NCI-H2107 (cell line): ENCODE measurements at regions not wholly inside any gene's neighbourhood (a gene's known extent, or its start where the extent isn't known, plus 50 kb on each side); places are given as distances from the start of the nearest gene placed in this dataset.

ENCODE experiments used
- DNase-seq: peaks from one replicate; lab custom pipeline; 2025; lab: John Stamatoyannopoulos, UW

DNA sequence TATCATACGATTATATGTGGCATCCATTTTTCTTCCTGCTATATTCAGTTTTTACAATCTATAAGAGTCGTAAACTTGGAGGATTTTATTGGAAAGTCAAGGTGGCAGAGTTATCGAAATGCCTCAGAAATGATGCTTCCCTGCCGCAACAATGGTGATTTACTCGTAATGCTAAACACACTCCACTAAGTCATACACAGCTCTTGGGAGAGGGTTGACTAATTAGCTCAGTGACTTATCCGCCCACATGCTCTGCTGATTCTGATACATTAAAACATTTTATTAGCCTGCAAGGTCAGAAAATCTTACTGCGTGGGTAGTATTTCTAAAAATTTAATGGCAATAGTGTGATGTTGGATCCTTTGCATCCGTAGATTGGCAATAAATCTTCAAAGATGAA is 420.1 kb downstream of the ARAP2 start:
- DNase-seq: no peak

DNA sequence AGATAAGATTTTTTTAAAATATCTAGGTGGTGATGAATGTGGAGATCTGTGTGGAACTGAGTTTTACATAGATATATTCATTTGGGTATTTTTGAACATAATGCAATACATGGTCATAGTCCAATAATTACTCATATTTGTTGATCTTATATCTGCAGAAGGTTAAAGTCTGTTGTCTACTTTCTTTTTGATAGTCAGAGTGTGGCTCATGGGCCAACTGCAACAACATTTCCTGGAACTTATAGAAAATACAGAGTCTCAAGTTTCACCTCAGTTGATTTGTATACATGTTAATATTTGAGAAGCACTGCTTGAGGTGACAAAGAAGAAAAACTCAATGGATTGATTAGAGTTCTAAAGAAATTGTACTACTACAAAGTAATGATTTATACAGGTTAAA is 408.4 kb downstream of the ARAP2 start:
- DNase-seq: no peak

GRCh38 chr4:35836596-35836995 is 407.7 kb downstream of the ARAP2 start:
- no peak for DNase-seq

DNA sequence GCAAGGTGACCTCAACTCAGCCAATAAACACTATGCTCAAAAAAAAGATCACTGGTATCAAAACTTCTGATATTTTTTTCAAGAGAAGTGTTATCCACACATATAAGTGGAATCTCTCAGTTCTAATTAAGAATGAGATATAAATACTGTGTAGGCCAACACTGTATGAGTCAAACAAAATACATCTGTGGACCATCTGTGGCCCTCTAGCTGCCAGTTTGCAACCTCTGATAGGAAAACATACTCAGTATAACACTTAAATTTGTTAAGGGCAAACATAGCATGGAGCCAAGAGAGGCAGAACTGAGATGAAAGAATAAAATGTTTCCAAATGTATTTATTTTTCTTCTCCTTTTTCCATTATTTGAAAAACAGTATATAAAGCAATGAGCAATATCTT is 377.3 kb downstream of the ARAP2 start:
- DNase-seq: no peak

DNA sequence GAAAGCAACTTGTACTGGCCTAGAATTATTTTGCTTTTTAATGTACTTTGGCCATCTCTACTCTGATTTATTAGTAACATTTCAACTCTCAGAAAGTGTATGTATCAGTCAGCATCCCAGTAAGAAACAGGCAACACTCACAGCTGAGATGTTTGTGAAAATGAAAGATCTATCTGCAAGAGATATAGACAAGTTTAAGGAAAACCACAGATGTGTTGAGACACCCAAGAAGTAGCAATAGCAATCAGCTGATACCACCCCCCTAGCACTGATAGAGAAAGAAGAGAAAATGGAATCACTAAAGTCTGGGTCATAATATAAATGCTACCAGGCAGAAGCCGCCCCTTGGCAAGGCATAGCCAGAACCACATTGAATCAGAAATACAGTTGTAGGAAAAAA is 372.0 kb downstream of the ARAP2 start:
- no peak for DNase-seq

- DNase-seq: no peak
Observed at GRCh38 chr4:35879479-35879878, 364.8 kb downstream of the ARAP2 start.

GRCh38 chr4:35883108-35883507 is 361.2 kb downstream of the ARAP2 start:
- no peak for DNase-seq

- DNase-seq: no peak
Observed at GRCh38 chr4:35884714-35885480, 359.4 kb downstream of the ARAP2 start.

GRCh38 chr4:35897808-35898207 is 346.5 kb downstream of the ARAP2 start:
- no peak for DNase-seq

DNA sequence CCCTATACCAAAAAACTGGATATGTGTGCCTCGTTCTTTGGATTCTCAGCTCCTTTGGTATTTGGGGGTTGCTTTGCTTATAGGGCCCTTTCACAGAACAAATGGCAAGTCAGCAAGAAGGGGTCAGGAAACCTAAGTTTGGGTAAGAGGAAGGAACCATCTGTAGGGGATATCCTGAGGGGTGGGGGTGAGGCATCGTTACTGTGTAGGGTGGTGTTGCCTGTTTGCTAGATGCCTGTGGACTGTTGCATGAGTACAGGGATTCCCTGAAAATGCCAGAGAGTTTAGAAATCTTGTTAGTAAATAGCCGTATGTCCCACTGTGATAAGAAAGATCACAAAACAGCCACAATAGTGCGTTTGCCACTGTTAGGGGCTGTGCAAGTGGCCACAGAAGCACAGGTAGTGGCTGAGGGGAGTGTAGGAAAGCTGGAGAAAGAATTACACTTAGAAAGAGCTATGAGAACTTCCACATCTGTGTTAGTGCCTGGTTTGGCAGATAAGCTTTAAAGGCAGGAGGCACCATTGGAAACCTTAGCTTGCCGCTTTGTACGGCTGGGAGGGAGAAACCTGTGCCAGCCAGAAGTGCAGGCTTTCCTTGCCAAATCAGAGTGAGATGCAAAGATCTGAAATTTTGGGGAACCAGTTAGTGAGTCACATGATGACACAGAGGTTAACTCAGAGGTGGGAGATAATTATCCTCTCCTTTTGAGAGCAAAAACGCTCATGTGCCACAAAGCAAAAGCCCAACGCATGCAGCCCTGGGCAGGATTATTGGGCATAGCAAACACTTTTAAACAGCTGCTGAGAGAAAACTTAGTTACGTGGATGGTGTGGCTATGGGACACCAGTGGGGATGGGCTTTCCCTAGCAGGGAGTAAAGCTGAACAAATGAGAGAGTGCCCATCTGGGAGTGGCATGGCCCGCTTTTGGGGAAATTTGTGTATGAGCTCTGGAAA is 343.7 kb downstream of the ARAP2 start:
- no peak for DNase-seq

GRCh38 chr4:35912174-35912573 is 332.1 kb downstream of the ARAP2 start:
- no peak for DNase-seq

DNA sequence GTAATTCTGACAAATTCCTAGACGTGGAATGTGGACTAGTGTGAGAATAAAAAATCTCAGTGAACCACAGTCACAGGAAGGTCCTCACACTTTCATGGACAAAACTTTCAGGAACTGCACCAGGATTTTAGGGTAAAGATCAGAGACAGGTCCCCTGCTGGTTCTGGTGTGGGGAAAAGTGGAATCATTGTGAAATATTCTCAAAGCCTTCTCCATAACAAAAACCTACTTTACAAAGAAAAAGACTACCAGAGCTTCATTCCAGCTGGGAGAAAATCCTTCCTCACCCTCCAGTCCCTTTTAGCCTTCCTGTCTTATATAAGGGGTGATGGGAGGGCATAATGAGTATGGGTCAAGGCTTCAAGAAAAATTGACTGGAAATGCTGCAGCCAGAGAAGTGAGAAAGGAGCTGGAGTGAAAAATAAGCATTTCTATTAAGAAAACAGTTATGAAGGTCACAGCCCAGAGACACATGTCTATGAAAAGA is 325.8 kb downstream of the ARAP2 start:
- DNase-seq: no peak

GRCh38 chr4:35925806-35926205 is 318.5 kb downstream of the ARAP2 start:
- no peak for DNase-seq

DNA sequence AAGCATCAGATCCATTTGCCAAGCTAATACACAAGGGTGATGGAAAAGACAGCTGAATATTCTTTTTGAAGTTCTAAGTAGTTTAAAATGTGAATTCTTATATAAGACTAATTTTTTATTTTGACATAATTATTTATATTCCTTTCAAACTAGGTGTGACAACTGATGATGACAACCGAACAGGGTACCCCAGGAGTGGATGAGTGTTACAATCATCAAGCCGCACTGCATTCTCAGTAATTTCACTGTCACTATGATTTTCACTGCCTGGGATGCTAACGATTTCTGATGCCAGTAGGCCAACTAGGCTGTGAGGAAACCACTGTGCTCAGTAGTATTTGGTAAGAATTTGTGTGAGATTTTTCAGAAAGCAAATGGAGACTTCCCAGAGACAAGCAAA is 317.5 kb downstream of the ARAP2 start:
- DNase-seq: no peak

GRCh38 chr4:35933901-35934300 is 310.4 kb downstream of the ARAP2 start:
- DNase-seq: no peak

DNA sequence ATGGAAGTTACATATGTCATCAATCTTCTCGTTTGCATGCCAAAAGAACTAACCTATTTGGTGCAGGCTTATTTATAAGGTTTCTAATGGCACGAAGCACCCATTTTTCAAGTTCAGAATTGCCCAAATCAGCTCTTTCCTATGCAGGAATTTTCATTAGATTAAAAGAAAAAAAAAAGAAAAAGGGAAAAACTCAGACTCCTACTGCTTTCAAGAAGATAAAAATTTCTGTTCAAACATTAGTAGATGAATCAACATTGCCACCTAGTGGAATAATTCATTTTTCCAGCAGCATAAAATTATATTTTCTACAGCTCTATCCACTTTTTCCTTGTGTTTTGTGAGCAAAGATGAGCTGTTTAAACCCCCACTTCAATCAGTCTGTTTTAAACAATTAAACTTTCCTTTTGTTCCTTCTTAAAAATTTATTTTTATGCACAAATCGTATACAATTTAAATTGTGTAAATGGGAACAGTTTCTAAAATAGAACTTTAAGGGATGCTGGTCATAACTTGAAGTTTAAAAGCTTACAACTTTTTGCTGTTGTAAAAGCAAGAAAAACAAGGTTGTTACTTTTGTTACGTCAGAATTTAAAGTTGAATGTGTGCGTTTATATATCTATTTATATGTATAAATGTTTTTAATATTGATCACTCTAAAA is 309.9 kb downstream of the ARAP2 start:
- DNase-seq: no peak

DNA sequence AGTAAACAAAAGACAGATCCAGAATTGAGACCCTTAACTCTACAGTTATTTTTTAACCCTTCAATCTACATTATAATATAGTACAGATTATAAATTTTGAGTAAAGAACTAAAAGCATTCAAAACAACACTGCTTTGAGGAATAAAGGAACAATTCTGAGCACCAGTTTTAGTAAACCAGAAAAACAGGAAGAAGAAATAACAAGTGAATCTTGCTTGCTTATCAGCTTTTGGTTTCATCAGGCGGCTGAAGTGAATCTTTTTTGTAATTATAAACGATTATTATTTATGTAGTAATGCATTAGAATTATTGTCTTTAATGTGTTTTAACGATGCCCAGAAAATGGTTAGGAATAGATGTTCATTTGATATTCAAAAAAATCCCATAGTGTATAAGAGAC is 305.4 kb downstream of the ARAP2 start:
- no peak for DNase-seq

- DNase-seq: no peak
Observed at GRCh38 chr4:35939751-35940150, 304.6 kb downstream of the ARAP2 start.

DNA sequence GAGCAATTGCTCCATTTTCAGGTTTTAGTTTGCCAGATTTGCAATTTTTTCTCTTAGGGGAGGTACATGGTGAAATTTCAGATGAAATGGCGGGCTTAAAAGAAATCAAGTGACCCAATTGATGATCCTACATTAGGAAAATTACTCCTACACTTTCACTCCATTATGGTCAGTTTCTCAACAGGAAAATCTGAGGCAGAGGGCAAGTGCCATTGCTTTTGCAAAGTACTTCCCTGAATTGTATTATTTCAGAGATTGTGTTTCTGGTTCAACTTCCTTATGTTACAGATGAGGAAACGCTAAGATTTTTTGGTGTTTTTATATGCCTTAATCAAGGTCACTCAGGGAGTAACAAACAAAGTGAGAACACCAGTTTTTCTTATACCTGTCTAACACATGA is 302.2 kb downstream of the ARAP2 start:
- no peak for DNase-seq

DNA sequence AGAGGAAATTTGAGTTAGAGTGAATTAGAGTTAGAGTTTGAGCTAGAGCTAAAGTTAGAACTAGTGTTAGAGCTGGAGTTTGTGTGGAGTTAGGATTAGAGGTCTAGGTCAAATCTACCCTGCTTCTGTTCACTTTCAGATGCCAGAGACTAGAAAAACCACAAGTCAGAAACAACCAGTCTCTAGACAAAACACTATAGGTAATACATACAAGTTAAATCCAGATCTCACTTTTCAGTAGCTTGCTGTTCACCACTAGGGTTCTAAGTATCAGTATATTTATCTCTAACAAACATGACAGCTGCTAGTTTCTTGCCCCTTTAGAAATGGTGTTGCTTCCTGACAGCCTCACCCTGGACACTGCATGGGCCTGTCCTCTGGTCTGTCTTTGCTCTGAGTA is 300.7 kb downstream of the ARAP2 start:
- DNase-seq: no peak

- DNase-seq: no peak
Observed at GRCh38 chr4:35948171-35948570, 296.1 kb downstream of the ARAP2 start.

- DNase-seq: no peak
Observed at GRCh38 chr4:35950442-35950841, 293.9 kb downstream of the ARAP2 start.

- no peak for DNase-seq
Observed at GRCh38 chr4:35952751-35953150, 291.6 kb downstream of the ARAP2 start.
